Epithelial cell of esophagus (primary cell): ENCODE measurements at regions not wholly inside any gene's neighbourhood (a gene's known extent, or its start where the extent isn't known, plus 50 kb on each side); places are given as distances from the start of the nearest gene placed in this dataset.

ENCODE experiments used
- DNase-seq: peaks from one replicate; pipeline ENCODE4 v3.0.0; 2010; ENCODE audit warnings: low read depth
- H3K4me3 ChIP-seq: 2 replicates; pipeline ENCODE4 v1.5.1; 2011; ENCODE audit warnings: mild to moderate bottlenecking, low read length, control low read depth
- TF ChIP-seq, protein P1 (sequence below): IDR thresholded peaks from 2 replicates; pipeline ENCODE4 v1.5.1; 2011; ENCODE audit warnings: low read depth, mild to moderate bottlenecking, low read length, control low read depth, inconsistent platforms; ENCODE audit not compliant: insufficient read depth; ENCODE audit errors: missing control alignments

DNA sequence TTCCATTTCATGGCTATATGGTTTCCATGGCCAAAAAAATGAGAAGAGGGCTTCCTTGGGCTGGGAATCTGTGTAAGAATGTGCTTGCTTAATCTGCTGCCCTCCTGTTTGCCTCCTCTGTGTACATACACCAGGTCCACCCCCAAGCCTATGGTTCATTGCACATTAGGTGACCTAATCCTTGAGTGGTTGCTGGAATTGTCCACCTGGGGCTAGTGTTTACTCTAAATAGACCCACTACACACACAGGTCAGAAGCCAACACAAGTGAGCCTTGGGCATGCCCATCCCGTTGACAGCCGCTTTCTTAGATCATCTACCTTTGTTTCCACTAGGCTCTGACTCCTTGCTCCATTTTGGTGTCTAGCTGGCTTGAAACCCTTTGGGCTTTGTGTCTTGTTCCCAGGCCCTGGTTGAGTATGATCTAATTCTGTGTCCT, 59.2 kb upstream of the ATL2 start:
- TF ChIP-seq, protein P1, sequence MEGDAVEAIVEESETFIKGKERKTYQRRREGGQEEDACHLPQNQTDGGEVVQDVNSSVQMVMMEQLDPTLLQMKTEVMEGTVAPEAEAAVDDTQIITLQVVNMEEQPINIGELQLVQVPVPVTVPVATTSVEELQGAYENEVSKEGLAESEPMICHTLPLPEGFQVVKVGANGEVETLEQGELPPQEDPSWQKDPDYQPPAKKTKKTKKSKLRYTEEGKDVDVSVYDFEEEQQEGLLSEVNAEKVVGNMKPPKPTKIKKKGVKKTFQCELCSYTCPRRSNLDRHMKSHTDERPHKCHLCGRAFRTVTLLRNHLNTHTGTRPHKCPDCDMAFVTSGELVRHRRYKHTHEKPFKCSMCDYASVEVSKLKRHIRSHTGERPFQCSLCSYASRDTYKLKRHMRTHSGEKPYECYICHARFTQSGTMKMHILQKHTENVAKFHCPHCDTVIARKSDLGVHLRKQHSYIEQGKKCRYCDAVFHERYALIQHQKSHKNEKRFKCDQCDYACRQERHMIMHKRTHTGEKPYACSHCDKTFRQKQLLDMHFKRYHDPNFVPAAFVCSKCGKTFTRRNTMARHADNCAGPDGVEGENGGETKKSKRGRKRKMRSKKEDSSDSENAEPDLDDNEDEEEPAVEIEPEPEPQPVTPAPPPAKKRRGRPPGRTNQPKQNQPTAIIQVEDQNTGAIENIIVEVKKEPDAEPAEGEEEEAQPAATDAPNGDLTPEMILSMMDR: no peak
- DNase-seq: no peak
- H3K4me3 ChIP-seq: no peak overlapping the region

DNA sequence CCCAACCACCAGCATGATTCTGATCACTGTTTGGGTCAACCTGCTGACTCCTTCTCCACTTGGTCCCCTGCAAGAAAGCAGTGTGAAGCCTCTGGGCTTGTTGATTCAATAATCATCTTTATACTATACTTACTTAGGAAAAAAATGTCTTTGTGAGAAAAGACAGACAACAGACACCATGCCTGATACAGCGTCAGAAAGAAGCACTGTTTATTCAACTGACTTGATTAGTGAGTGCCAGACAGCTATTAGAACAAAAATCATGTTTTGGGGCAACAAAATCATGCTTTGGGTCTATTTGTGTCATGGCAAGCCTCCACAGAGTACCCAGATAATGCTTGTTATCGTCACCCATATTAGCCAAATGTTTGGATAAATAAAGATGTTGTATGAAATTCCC, 58.7 kb upstream of the ATL2 start:
- DNase-seq: no peak
- TF ChIP-seq, protein P1: no peak
- no peak overlapping the region for H3K4me3 ChIP-seq

DNA sequence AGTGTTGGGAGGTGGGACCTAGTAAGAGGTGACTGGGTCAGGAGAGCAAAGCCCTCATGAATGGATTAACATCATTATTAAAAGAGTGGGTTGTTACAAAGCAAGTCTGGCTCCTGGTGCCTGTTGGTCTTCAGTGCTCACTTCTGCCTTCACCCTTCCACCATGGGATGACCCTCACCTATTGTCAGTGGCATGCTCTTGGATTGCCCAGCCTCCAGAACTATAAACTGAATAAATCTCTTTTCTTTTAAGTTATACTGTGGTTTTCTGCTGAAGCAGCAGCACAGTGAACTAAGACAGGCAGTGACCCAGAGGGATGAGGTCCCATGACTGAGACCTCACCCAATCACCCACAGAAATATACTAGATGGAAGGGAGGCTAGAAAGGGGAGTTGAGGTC, 57.5 kb upstream of the ATL2 start:
- TF ChIP-seq, protein P1: no peak
- no peak for DNase-seq
- no peak overlapping the region for H3K4me3 ChIP-seq

DNA sequence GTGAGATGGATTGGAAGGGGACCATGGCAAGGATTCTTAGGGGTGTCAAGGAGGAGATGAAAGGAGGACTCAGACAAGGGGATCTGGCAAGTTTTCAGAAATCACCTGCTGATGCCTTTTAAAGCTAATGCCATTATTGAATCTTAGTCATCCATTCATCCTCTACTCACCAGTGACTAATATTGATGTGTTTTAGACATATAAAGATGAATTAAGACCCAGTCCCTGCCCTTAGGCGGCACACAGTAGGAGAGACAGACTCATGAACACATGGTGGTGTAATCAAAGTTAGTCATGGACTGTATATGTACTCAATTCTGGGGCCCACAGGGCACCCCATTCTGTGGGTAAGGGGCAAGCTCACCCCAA, 56.5 kb upstream of the ATL2 start:
- TF ChIP-seq, protein P1: no peak
- H3K4me3 ChIP-seq: no peak overlapping the region
- DNase-seq: peak; percentile 98

DNA sequence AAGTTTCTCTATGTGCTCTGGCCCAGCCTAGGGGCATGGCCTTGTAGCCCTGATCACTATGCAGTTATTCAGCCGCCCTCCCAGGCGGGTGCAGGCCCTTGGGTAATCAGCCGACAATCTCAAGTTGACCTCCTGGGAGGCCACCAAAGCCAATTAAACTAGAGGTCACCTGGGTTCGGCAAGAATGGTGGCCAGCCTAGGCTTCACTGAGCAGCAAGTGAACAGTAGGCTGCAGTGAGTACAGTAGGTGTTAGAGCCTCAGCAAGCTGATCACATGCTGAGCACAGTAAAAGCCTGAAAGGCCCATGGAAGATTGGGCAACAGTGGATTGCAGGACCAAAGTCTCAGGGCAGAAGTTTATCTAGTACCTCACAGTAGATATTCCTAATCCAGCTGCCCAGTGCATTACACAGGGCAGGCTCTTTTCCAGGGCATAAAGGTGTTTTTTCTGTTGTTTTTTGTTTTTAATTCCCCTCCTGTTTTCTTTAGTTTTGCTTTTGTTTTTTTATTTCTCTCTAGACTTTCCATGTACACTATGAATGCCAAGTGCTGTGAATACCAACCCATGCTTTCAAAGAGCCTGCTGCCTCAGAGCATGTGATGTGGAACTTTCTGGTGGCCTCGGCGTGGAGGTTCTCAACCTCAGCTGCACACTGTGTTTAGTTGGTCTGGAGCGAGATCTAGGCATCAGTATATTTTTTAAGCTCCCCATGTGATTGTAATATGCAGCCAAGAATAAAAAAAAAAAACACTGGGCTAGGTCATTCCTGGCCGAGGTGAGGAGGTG, 55.9 kb upstream of the ATL2 start:
- TF ChIP-seq, protein P1: no peak
- no peak for DNase-seq
- no peak overlapping the region for H3K4me3 ChIP-seq

DNA sequence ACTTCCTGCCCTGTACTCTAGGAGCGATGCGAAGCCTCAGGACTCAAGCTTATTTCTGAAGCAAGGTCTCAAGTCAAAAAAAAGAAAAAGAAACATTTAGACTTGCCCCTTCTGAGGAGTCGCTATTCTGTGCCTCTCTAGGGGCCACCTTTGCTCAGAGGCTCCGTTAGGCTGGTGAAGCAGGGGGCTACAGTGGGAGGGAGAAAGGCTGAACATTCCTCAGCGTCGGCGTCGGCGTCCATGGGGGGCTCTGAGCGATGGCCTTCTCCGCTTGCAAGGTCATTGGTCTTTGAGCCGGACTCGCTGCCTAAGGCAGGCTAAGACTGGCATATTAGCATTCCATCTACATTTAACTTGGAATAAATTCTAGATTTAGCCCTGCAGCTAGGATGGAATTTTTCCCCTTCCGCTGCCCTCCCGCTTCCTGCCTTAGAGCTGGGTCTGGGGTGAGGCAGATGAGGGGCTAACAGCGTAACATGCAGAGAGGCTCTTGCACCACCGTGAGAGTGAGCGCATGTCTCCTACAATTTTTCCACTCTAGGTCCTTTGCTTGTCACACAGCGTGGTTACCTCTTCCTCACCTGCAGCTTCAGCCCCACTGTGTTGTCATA, 53.6 kb upstream of the ATL2 start:
- TF ChIP-seq, protein P1: no peak
- no peak for DNase-seq
- no peak overlapping the region for H3K4me3 ChIP-seq
